HG02798 (cell line): ENCODE measurements at regions not wholly inside any gene's neighbourhood (a gene's known extent, or its start where the extent isn't known, plus 50 kb on each side); places are given as distances from the start of the nearest gene placed in this dataset.

Source experiments
- ATAC-seq: cut with Tn5 transposase; IDR thresholded peaks from one replicate; pipeline ENCODE4 v1.9.1; 2021; ENCODE audit warnings: mild to moderate bottlenecking; ENCODE audit not compliant: unreplicated experiment, poor library complexity

GRCh38 chr5:144102979-144103378 is 67.5 kb downstream of the YIPF5 start:
- ATAC-seq, result no peak

GRCh38 chr5:144103611-144104485 is 66.6 kb downstream of the YIPF5 start:
- peak; percentile 58 for ATAC-seq

- ATAC-seq, result no peak
Measured at GRCh38 chr5:144105371-144105770, 65.1 kb downstream of the YIPF5 start.

GRCh38 chr5:144108131-144108530 is 62.3 kb downstream of the YIPF5 start:
- no peak for ATAC-seq
